ENCODE measurements at regions not wholly inside any gene's neighbourhood (a gene's known extent, or its start where the extent isn't known, plus 50 kb on each side); places are given as distances from the start of the nearest gene placed in this dataset.

DNA sequence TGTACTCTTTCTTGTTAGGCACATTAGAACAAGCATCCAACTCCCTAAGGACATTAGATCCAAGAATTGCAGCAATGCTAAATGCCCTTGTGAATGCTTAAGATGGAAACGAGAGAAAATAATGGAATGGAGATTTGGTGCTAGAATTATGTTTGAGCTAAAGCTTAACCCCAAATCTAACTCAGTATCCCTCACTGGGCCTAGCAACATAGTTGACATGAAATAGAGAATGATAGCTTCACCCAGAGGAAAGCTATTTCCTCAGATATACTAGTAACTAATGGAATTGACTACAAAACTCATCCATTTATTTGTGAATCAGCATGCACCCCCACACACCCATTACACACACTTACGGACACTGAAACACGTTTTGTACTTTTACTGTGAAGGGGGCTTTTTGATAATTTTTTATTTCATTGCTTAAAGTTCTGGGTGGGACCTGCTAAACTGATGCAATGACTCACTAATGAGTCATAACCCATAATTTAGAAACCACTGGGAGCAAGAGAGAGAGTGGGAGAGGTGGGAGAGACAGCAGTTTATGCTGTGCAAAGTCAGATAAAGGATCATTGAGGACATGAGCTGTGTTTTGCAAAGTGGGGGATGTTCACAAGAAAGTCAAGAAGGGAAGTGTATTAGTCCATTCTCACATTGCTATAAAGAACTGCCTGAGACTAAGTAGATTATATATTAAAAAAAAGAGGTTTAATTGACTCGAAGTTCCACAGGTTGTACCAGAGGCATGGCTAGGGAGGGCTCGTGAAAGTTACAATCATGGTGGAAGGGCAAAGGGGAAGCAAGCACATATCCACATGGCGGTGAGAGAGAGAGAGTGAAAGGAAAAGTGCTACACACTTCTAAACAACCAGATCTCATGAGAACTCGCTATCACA lies 382.7 kb downstream of the SFMBT2 start (continued):
- TF ChIP-seq, protein P1, sequence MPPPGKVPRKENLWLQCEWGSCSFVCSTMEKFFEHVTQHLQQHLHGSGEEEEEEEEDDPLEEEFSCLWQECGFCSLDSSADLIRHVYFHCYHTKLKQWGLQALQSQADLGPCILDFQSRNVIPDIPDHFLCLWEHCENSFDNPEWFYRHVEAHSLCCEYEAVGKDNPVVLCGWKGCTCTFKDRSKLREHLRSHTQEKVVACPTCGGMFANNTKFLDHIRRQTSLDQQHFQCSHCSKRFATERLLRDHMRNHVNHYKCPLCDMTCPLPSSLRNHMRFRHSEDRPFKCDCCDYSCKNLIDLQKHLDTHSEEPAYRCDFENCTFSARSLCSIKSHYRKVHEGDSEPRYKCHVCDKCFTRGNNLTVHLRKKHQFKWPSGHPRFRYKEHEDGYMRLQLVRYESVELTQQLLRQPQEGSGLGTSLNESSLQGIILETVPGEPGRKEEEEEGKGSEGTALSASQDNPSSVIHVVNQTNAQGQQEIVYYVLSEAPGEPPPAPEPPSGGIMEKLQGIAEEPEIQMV (tag; conservative IDR thresholded peaks at IDR 0.05; ENCODE audit: low read depth) = no peak
- peak; percentile 94 for TF ChIP-seq NEUROD1 (IDR thresholded peaks at IDR 0.05; ENCODE audit: borderline replicate concordance, low read depth, low read length, partially characterized antibody)
- TF ChIP-seq MIER1 (IDR thresholded peaks at IDR 0.05; ENCODE audit: low read depth) = no peak
- TF ChIP-seq TAF15 (IDR thresholded peaks at IDR 0.05; ENCODE audit: low read depth, low read length) = no peak
- 0 out of 2 replicates have a peak, but pooled peaks have one; percentile 6 for TF ChIP-seq MAFK (IDR thresholded peaks at IDR 0.05; ENCODE audit: low read length)
- TF ChIP-seq, protein P2, sequence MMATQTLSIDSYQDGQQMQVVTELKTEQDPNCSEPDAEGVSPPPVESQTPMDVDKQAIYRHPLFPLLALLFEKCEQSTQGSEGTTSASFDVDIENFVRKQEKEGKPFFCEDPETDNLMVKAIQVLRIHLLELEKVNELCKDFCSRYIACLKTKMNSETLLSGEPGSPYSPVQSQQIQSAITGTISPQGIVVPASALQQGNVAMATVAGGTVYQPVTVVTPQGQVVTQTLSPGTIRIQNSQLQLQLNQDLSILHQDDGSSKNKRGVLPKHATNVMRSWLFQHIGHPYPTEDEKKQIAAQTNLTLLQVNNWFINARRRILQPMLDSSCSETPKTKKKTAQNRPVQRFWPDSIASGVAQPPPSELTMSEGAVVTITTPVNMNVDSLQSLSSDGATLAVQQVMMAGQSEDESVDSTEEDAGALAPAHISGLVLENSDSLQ (IDR thresholded peaks at IDR 0.05) = peak; percentile 68
- no peak for TF ChIP-seq TSC22D4 (tag; IDR thresholded peaks at IDR 0.05)
- no peak for TF ChIP-seq MCM7 (IDR thresholded peaks at IDR 0.05)
- no peak for TF ChIP-seq U2AF1 (optimal IDR thresholded peaks at IDR 0.05; ENCODE audit: low read depth, low read length)
- TF ChIP-seq STAT5B (CRISPR knock-in tag; IDR thresholded peaks at IDR 0.05) = no peak
- TF ChIP-seq, protein P3, sequence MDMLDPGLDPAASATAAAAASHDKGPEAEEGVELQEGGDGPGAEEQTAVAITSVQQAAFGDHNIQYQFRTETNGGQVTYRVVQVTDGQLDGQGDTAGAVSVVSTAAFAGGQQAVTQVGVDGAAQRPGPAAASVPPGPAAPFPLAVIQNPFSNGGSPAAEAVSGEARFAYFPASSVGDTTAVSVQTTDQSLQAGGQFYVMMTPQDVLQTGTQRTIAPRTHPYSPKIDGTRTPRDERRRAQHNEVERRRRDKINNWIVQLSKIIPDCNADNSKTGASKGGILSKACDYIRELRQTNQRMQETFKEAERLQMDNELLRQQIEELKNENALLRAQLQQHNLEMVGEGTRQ (CRISPR knock-in tag; IDR thresholded peaks at IDR 0.05) = no peak
- TF ChIP-seq ETV6 (IDR thresholded peaks at IDR 0.05; ENCODE audit: borderline replicate concordance in 1 of 2, low read depth in 2 of 2, low read length in 1 of 2) = no peak
- TF ChIP-seq ETV6 (CRISPR knock-in tag; IDR thresholded peaks at IDR 0.05; ENCODE audit: borderline replicate concordance) = no peak
- no peak for TF ChIP-seq PCBP1 (IDR thresholded peaks at IDR 0.05; ENCODE audit: low read depth, low read length, poor library complexity, severe bottlenecking)
- TF ChIP-seq, protein P4, sequence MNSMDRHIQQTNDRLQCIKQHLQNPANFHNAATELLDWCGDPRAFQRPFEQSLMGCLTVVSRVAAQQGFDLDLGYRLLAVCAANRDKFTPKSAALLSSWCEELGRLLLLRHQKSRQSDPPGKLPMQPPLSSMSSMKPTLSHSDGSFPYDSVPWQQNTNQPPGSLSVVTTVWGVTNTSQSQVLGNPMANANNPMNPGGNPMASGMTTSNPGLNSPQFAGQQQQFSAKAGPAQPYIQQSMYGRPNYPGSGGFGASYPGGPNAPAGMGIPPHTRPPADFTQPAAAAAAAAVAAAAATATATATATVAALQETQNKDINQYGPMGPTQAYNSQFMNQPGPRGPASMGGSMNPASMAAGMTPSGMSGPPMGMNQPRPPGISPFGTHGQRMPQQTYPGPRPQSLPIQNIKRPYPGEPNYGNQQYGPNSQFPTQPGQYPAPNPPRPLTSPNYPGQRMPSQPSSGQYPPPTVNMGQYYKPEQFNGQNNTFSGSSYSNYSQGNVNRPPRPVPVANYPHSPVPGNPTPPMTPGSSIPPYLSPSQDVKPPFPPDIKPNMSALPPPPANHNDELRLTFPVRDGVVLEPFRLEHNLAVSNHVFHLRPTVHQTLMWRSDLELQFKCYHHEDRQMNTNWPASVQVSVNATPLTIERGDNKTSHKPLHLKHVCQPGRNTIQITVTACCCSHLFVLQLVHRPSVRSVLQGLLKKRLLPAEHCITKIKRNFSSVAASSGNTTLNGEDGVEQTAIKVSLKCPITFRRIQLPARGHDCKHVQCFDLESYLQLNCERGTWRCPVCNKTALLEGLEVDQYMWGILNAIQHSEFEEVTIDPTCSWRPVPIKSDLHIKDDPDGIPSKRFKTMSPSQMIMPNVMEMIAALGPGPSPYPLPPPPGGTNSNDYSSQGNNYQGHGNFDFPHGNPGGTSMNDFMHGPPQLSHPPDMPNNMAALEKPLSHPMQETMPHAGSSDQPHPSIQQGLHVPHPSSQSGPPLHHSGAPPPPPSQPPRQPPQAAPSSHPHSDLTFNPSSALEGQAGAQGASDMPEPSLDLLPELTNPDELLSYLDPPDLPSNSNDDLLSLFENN (IDR thresholded peaks at IDR 0.05; ENCODE audit: low read depth in 2 of 2, low read length in 2 of 2) = peak in 1 of 2 experiments; percentile 91; a peak in 2 of 4 replicates
- TF ChIP-seq HDAC1 (IDR thresholded peaks at IDR 0.05) = peak in 1 of 2 experiments; percentile 72; a peak in 2 of 4 replicates
- no peak for TF ChIP-seq ZFPM2 (CRISPR knock-in tag; IDR thresholded peaks at IDR 0.05)
- no peak for TF ChIP-seq HMG20B (CRISPR knock-in tag; IDR thresholded peaks at IDR 0.05)
- no peak for TF ChIP-seq HDGF (IDR thresholded peaks at IDR 0.05)
- peak; percentile 58 to 78 for TF ChIP-seq KDM1A (IDR thresholded peaks at IDR 0.05)
- TF ChIP-seq MAFF (IDR thresholded peaks at IDR 0.05; ENCODE audit: low read length) = no peak
- no peak for TF ChIP-seq PHB2 (IDR thresholded peaks at IDR 0.05; ENCODE audit: low read depth)
- TF ChIP-seq ZNF316 (IDR thresholded peaks at IDR 0.05) = no peak
